Keratinocyte (primary cell): ENCODE measurements at regions not wholly inside any gene's neighbourhood (a gene's known extent, or its start where the extent isn't known, plus 50 kb on each side); places are given as distances from the start of the nearest gene placed in this dataset.

Experiments
- DNase-seq: peaks from one replicate; pipeline ENCODE4 v3.0.0-alpha.2; 2011; ENCODE audit warnings: low read depth, missing footprints, low spot score
- FAIRE-seq: peaks from 2 replicates; lab custom pipeline; 2011; peaks lifted over from hg19 to GRCh38; lab: Jason Lieb, UNC
- H2AFZ ChIP-seq: 2 replicates; pipeline ENCODE4 v1.6.0; 2012; ENCODE audit warnings: low read length, control low read depth, inconsistent platforms; ENCODE audit not compliant: control insufficient read depth
- H3K27ac ChIP-seq: 2 replicates; pipeline ENCODE4 v1.5.1; 2011; ENCODE audit warnings: low read length; ENCODE audit not compliant: control insufficient read depth, insufficient read depth
- H3K27me3 ChIP-seq: 3 replicates; pipeline ENCODE4 v1.6.0; 2011; ENCODE audit warnings: low read length; ENCODE audit not compliant: control insufficient read depth, insufficient read depth; ENCODE audit errors: extremely low read depth
- H3K36me3 ChIP-seq, 2 experiments: 2 replicates in 1 of 2; 3 replicates in 1 of 2; pipeline ENCODE4 v1.5.1; 2011; ENCODE audit warnings: low read length in 2 of 2, mild to moderate bottlenecking in 1 of 2; ENCODE audit not compliant: control insufficient read depth in 2 of 2, insufficient read depth in 2 of 2; ENCODE audit errors: extremely low read depth in 1 of 2
- H3K4me1 ChIP-seq: 3 replicates; pipeline ENCODE4 v1.5.1; 2011; ENCODE audit warnings: low read length; ENCODE audit not compliant: control insufficient read depth, insufficient read depth; ENCODE audit errors: extremely low read depth
- H3K4me2 ChIP-seq: 3 replicates; pipeline ENCODE4 v1.6.0; 2011; ENCODE audit warnings: low read depth, low read length; ENCODE audit not compliant: control insufficient read depth, insufficient read depth; ENCODE audit errors: extremely low read depth
- H3K4me3 ChIP-seq, 3 experiments: fragments of 200-600 bp in 1 of 3; sonication (generic) in 1 of 3; 2 replicates in 2 of 3; 3 replicates in 1 of 3; pipeline ENCODE4 v1.5.1; 2011 to 2016; ENCODE audit warnings: low read length in 3 of 3, mild to moderate bottlenecking in 3 of 3, control low read depth in 2 of 3, inconsistent platforms in 1 of 3, low read depth in 1 of 3, mixed read lengths in 1 of 3, mixed run types in 1 of 3, moderate library complexity in 1 of 3; ENCODE audit not compliant: control insufficient read depth in 2 of 3, insufficient read depth in 2 of 3; ENCODE audit errors: extremely low read depth in 1 of 3
- H3K79me2 ChIP-seq: 2 replicates; pipeline ENCODE4 v1.6.0; 2012; ENCODE audit warnings: low read length; ENCODE audit not compliant: control insufficient read depth, insufficient read depth
- H3K9ac ChIP-seq: 3 replicates; pipeline ENCODE4 v1.6.0; 2011; ENCODE audit warnings: low read length; ENCODE audit not compliant: control insufficient read depth, insufficient read depth; ENCODE audit errors: extremely low read depth
- H3K9me1 ChIP-seq: 3 replicates; pipeline ENCODE4 v1.6.0; 2011; ENCODE audit warnings: low read length; ENCODE audit not compliant: control insufficient read depth, insufficient read depth; ENCODE audit errors: extremely low read depth
- H3K9me3 ChIP-seq: 2 replicates; pipeline ENCODE4 v1.5.1; 2012; ENCODE audit warnings: low read depth, low read length; ENCODE audit not compliant: control insufficient read depth
- H4K20me1 ChIP-seq: 3 replicates; pipeline ENCODE4 v1.6.0; 2011; ENCODE audit warnings: low read length; ENCODE audit not compliant: control insufficient read depth, insufficient read depth; ENCODE audit errors: extremely low read depth
- CTCF ChIP-seq, 3 experiments: IDR thresholded peaks in 1 of 3; conservative IDR thresholded peaks in 1 of 3; optimal IDR thresholded peaks in 1 of 3; 2 replicates in 2 of 3; 3 replicates in 1 of 3; pipeline versions ENCODE3 to v1.5.1; 2011; ENCODE audit warnings: low read length in 3 of 3, mild to moderate bottlenecking in 3 of 3, moderate library complexity in 2 of 3, control low read depth in 1 of 3, inconsistent platforms in 1 of 3; ENCODE audit not compliant: insufficient read depth in 2 of 3; ENCODE audit errors: extremely low read depth in 1 of 3
- EZH2 ChIP-seq: IDR thresholded peaks from one replicate; pipeline ENCODE4 v1.6.1; 2012; ENCODE audit warnings: inconsistent platforms, mild to moderate bottlenecking, low read length, moderate library complexity
- dilution Hi-C: fragments of 300-500 bp; cut with MboI; formaldehyde crosslinking; loops from one replicate; pipeline ENCODE4 v1.7.0; 2020; ENCODE audit warnings: low sequenced_read_pairs; ENCODE audit not compliant: extremely low pct_ligation_motif_present

GRCh38 chr6:47936820-47937219 is 155.0 kb downstream of the OPN5 start:
- no peak overlapping the region for H3K27ac ChIP-seq
- H3K79me2 ChIP-seq = no peaks in the 10 kb centered on the region
- FAIRE-seq = no peak
- dilution Hi-C loops = no loop called here
- H3K27me3 ChIP-seq = no peaks in the 10 kb centered on the region
- TF ChIP-seq CTCF (optimal IDR thresholded peaks at IDR 0.05 in 1 of 3, IDR thresholded peaks at IDR 0.05 in 1 of 3, conservative IDR thresholded peaks at IDR 0.05 in 1 of 3; ENCODE audit: extremely low read depth in 1 of 3, insufficient read depth in 2 of 3, low read length in 3 of 3) (no peak), EZH2 (no peak)
- H2AFZ ChIP-seq = no peak overlapping the region
- H4K20me1 ChIP-seq = no peaks in the 10 kb centered on the region
- no peaks in the 10 kb centered on the region for H3K9me1 ChIP-seq
- H3K4me1 ChIP-seq = no peaks in the 10 kb centered on the region
- no peak overlapping the region for H3K4me2 ChIP-seq
- H3K36me3 ChIP-seq = no peaks in the 10 kb centered on the region
- DNase-seq = no peak
- H3K4me3 ChIP-seq = no peak overlapping the region
- no peaks in the 10 kb centered on the region for H3K9me3 ChIP-seq
- no peak overlapping the region for H3K9ac ChIP-seq

- TF ChIP-seq CTCF (optimal IDR thresholded peaks at IDR 0.05 in 1 of 3, IDR thresholded peaks at IDR 0.05 in 1 of 3, conservative IDR thresholded peaks at IDR 0.05 in 1 of 3; ENCODE audit: extremely low read depth in 1 of 3, insufficient read depth in 2 of 3, low read length in 3 of 3) (no peak), EZH2 (no peak)
- dilution Hi-C loops = no loop called here
These were observed 152.2 kb downstream of the OPN5 start for GRCh38 chr6:47934023-47934422.

More at GRCh38 chr6:47934023-47934422, 152.2 kb downstream of the OPN5 start:
- no peak for DNase-seq
- H3K9me3 ChIP-seq = no peaks in the 10 kb centered on the region
- no peaks in the 10 kb centered on the region for H3K27me3 ChIP-seq
- no peaks in the 10 kb centered on the region for H3K79me2 ChIP-seq
- no peak for FAIRE-seq
- H4K20me1 ChIP-seq = no peaks in the 10 kb centered on the region
- no peak overlapping the region for H3K9ac ChIP-seq
- H3K9me1 ChIP-seq = no peaks in the 10 kb centered on the region
- H3K4me3 ChIP-seq = no peak overlapping the region
- H3K36me3 ChIP-seq = no peaks in the 10 kb centered on the region
- no peaks in the 10 kb centered on the region for H3K4me1 ChIP-seq
- H2AFZ ChIP-seq = no peak overlapping the region
- H3K4me2 ChIP-seq = no peak overlapping the region
- H3K27ac ChIP-seq = no peak overlapping the region
